ENCODE measurements at regions not wholly inside any gene's neighbourhood (a gene's known extent, or its start where the extent isn't known, plus 50 kb on each side); places are given as distances from the start of the nearest gene placed in this dataset.

DNA sequence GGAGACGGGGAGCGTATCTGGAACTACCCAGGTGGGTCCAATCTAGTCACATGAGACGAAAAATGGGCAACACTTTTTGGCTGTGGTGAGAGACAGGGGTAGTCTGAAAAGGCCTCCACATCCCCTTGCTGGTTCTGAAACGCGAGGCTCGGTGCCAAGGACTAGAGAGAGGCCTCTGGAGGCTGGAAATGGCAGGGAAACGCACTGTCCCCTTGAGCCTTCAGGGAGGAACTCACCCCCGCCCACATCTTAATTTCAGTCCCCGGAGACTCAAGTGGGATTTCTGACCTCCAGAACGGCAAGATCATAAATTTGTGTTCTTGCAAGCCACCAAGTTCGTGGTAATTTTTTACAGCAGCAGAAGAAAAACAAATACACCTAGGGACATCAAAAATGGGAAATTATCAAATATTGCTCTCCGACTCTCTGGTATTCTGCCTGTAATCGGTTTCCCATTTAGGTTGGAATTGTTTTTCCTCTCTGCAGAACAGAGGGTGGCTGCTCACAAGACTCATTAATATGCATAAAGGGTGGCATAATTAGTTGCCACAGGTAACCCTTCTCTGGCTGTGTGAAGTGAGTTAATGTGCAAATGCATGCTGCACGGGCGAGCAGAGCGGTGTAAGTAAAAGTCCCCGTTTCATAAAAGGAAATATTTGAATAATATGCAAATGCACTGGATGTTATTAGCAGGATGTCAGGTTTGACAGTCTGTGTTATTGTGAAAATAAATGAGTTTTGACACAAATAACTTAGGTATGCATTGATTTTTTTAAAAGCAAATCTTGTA, 185.7 kb downstream of the ARRDC4 start (continued):
- TF ChIP-seq, protein P1, sequence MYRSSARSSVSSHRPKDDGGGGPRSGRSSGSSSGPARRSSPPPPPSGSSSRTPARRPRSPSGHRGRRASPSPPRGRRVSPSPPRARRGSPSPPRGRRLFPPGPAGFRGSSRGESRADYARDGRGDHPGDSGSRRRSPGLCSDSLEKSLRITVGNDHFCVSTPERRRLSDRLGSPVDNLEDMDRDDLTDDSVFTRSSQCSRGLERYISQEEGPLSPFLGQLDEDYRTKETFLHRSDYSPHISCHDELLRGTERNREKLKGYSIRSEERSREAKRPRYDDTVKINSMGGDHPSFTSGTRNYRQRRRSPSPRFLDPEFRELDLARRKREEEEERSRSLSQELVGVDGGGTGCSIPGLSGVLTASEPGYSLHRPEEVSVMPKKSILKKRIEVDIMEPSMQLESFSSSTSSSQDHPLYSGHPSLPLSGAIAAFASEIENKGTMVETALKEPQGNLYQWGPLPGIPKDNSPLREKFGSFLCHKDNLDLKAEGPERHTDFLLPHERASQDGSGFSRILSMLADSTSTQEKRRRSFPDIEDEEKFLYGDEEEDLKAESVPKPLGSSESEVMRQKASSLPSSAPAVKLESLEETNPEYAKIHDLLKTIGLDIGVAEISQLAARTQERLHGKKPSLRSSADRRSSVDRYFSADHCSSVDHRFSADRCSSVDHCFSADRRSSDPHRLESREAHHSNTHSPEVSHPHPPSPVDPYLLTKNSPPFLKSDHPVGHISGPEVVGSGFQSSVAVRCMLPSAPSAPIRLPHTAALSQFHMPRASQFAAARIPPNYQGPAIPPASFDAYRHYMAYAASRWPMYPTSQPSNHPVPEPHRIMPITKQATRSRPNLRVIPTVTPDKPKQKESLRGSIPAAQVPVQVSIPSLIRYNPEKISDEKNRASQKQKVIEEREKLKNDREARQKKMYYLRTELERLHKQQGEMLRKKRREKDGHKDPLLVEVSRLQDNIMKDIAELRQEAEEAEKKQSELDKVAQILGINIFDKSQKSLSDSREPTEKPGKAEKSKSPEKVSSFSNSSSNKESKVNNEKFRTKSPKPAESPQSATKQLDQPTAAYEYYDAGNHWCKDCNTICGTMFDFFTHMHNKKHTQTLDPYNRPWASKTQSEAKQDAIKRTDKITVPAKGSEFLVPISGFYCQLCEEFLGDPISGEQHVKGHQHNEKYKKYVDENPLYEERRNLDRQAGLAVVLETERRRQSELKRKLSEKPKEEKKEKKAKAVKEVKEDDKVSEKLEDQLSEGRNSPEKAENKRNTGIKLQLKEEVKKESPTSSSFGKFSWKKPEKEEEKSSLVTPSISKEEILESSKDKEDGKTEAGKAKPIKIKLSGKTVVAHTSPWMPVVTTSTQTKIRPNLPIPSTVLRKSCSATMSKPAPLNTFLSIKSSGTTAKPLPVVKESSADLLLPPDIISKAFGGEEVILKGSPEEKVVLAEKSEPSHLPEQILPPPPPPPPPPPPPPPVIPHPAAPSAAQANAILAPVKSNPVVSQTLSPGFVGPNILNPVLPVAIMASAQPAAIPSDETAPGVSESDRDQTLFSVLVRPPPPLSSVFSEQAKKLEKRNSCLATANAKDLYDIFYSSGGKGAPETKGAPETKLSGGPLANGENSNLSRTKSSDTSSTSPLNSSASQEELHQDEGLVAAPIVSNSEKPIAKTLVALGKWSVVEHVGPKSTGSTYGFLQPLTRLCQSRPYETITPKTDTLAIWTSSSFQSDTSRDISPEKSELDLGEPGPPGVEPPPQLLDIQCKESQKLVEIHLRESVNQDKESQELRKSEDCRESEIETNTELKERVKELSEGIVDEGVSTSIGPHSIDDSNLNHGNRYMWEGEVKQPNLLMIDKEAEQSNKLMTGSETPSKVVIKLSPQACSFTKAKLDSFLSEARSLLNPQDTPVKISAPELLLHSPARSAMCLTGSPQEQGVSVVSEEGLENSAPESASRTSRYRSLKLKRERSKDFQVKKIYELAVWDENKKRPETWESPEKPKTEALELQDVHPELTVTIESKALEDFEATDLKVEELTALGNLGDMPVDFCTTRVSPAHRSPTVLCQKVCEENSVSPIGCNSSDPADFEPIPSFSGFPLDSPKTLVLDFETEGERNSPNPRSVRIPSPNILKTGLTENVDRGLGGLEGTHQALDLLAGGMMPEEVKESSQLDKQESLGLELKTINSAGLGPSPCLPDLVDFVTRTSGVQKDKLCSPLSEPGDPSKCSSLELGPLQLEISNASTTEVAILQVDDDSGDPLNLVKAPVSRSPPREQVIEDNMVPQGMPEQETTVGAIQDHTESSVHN (IDR thresholded peaks at IDR 0.05; ENCODE audit: borderline replicate concordance in 1 of 2, low read depth in 1 of 2), result no peak
- TF ChIP-seq FOS (IDR thresholded peaks at IDR 0.05; ENCODE audit: extremely low read depth, insufficient read length) (no peak), RBM14 (IDR thresholded peaks at IDR 0.05; ENCODE audit: borderline replicate concordance, insufficient read depth, low read depth, low read length) (no peak)
